ENCODE measurements at regions not wholly inside any gene's neighbourhood (a gene's known extent, or its start where the extent isn't known, plus 50 kb on each side); places are given as distances from the start of the nearest gene placed in this dataset.

DNA sequence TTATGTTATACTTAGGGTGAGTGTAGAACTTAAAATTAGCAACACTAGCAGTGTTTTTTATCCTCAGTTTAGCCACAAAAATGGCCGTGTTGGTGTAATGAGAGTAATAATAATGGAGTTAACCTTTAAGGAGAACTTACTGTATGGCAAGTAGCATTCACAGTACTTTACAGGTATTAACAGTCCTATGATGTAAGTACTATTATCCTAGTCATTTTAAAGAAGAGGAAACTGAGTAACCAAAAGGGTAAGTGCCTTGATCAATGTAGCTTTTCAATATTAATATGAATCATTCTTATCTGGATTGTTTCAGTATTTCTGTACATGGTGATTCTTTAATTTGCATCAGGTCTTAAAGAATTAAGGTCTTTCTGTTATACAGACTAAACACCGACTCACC lies 170.3 kb downstream of the CD47 start:
- TF ChIP-seq, protein P1, sequence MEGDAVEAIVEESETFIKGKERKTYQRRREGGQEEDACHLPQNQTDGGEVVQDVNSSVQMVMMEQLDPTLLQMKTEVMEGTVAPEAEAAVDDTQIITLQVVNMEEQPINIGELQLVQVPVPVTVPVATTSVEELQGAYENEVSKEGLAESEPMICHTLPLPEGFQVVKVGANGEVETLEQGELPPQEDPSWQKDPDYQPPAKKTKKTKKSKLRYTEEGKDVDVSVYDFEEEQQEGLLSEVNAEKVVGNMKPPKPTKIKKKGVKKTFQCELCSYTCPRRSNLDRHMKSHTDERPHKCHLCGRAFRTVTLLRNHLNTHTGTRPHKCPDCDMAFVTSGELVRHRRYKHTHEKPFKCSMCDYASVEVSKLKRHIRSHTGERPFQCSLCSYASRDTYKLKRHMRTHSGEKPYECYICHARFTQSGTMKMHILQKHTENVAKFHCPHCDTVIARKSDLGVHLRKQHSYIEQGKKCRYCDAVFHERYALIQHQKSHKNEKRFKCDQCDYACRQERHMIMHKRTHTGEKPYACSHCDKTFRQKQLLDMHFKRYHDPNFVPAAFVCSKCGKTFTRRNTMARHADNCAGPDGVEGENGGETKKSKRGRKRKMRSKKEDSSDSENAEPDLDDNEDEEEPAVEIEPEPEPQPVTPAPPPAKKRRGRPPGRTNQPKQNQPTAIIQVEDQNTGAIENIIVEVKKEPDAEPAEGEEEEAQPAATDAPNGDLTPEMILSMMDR (conservative IDR thresholded peaks at IDR 0.05) = no peak
- Mint-ChIP-seq H3K36me3 (ENCODE audit: low read depth) (no peaks in the 10 kb centered on the region), H3K4me1 (peaks cover 11% of the 10 kb centered on the region), H3K4me3 (no peak overlapping the region), H3K9me3 (no peaks in the 10 kb centered on the region), H3K27me3 (ENCODE audit: low read depth) (no peaks in the 10 kb centered on the region), H3K27ac (ENCODE audit: unreplicated experiment) (no peak overlapping the region)
- DNase-seq (ENCODE audit: low read depth, low spot score) = no peak

DNA sequence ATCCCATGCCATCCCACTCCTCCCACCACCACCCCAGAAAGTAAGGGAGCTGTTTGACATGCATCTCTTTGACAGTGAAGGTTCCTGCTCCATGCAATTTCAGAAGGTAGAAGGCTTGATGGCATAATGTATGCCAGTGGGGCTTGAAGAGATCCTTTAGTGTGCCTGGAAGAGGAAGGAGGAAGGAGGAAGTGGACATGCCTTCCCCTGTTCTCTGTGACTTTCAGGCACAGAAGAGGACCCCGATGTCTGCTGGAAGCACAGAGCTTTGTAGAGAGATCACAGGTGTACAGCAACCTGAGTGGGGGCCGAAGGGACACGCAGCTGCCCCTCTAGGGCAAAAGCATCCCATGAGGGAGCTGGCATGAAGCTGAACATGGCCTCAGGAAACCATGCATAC lies 171.6 kb downstream of the CD47 start:
- H3K36me3 Mint-ChIP-seq (ENCODE audit: low read depth) = no peaks in the 10 kb centered on the region
- H3K4me1 Mint-ChIP-seq = peaks cover 11% of the 10 kb centered on the region
- H3K27ac Mint-ChIP-seq (ENCODE audit: unreplicated experiment) = no peak overlapping the region
- DNase-seq (ENCODE audit: low read depth, low spot score) = no peak
- TF ChIP-seq, protein P1 (conservative IDR thresholded peaks at IDR 0.05) = no peak
- H3K4me3 Mint-ChIP-seq = no peak overlapping the region
- no peaks in the 10 kb centered on the region for H3K9me3 Mint-ChIP-seq
- no peaks in the 10 kb centered on the region for H3K27me3 Mint-ChIP-seq (ENCODE audit: low read depth)

DNA sequence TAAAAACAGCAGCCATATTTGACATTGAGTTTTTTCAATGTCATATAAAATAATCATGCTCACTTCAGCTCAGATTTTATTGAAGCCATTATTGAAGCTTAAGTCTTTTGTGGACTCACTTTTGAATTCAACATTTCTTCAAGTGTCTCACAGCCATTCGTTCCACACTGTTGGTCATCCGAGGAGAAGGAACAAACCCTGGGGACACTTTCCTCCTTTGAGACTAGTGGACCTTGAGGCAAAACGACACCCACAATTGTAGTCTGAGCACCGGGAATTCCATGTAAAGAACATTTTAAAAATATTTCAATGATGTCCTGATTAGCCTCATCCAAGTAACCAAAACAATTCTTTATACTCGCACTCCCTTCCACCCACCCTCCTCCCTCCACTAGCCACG lies 174.7 kb downstream of the CD47 start:
- H3K4me3 Mint-ChIP-seq = no peak overlapping the region
- no peak overlapping the region for H3K27ac Mint-ChIP-seq (ENCODE audit: unreplicated experiment)
- no peaks in the 10 kb centered on the region for H3K27me3 Mint-ChIP-seq (ENCODE audit: low read depth)
- no peak for DNase-seq (ENCODE audit: low read depth, low spot score)
- no peaks in the 10 kb centered on the region for H3K4me1 Mint-ChIP-seq
- TF ChIP-seq, protein P1 (conservative IDR thresholded peaks at IDR 0.05) = no peak
- H3K36me3 Mint-ChIP-seq (ENCODE audit: low read depth) = no peaks in the 10 kb centered on the region
- no peaks in the 10 kb centered on the region for H3K9me3 Mint-ChIP-seq

DNA sequence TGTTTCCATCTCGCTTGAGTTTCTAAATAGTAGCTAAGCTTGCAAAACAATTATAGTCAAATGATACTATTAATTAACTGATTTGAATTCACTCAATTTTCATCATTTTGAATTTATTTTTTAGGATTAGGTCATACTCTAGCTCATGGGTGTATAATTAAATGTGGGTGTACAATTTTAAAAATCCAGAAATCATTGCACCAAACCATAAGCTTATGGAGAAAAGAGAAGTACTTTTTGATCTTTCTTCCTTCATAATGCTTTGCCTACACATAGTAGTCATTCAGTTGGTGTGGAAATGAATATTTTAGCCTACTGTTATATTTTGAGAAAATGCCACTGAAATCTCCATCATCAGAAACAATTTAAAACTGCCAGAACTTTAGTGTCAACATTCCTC lies 175.1 kb downstream of the CD47 start:
- Mint-ChIP-seq H3K36me3 (ENCODE audit: low read depth) (no peaks in the 10 kb centered on the region), H3K27me3 (ENCODE audit: low read depth) (no peaks in the 10 kb centered on the region), H3K9me3 (no peaks in the 10 kb centered on the region), H3K4me1 (no peaks in the 10 kb centered on the region), H3K4me3 (no peak overlapping the region), H3K27ac (ENCODE audit: unreplicated experiment) (no peak overlapping the region)
- DNase-seq (ENCODE audit: low read depth, low spot score) = no peak
- TF ChIP-seq, protein P1 (conservative IDR thresholded peaks at IDR 0.05) = no peak

DNA sequence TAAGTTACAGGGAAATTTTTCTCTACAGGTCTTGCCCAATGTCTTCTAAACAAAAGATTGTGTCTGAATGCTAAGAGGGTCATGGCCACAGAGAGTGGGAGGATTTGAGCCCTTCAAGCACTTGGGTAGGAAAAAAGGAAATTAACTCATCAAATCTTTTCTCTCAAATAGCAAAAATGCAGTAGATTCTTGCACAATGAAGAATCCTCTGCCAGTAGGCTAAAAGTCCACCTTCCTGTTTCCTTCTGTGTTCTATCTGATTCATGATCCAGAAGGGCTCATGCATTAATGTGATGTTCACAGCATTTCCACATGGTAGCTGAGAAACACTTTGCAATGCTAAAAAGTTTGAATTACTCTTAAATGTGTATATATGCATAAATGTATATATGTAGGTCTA lies 177.1 kb downstream of the CD47 start:
- TF ChIP-seq, protein P1 (conservative IDR thresholded peaks at IDR 0.05) = no peak
- no peaks in the 10 kb centered on the region for H3K27me3 Mint-ChIP-seq (ENCODE audit: low read depth)
- no peaks in the 10 kb centered on the region for H3K9me3 Mint-ChIP-seq

More for the DNA sequence above, 177.1 kb downstream of the CD47 start:
- no peak for DNase-seq (ENCODE audit: low read depth, low spot score)
- no peaks in the 10 kb centered on the region for H3K4me1 Mint-ChIP-seq
- H3K4me3 Mint-ChIP-seq = no peak overlapping the region
- no peak overlapping the region for H3K27ac Mint-ChIP-seq (ENCODE audit: unreplicated experiment)
- H3K36me3 Mint-ChIP-seq (ENCODE audit: low read depth) = no peaks in the 10 kb centered on the region
